ENCODE measurements at regions not wholly inside any gene's neighbourhood (a gene's known extent, or its start where the extent isn't known, plus 50 kb on each side); places are given as distances from the start of the nearest gene placed in this dataset.

DNA sequence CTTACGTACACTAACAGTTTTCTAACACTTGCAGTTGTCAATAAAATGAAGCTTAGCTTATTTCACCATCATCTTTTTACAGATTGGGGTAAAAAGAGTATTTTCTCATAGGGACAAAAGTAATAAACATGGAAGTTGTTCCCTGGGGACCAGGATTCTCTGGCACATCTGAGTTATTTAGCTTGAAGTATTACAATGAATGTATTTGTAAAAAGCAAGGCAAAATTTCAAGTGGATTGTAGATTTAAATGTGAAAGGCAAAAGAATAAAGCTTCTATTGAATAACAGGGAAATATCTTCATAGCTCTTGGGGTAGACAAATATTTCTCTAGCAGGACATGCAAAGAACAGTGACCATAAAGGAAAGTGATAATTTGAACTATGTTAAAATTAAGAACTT lies 260.0 kb upstream of the ECI2 start:
- TF ChIP-seq POLR2AphosphoS5 (IDR thresholded peaks at IDR 0.05; ENCODE audit: borderline replicate concordance, low read depth, low read length) = no peak
- TF ChIP-seq EZH2 (IDR thresholded peaks at IDR 0.05) = no peak
- no peak for TF ChIP-seq FOXP2 (optimal IDR thresholded peaks at IDR 0.05; ENCODE audit: control extremely low read depth, extremely low read length, insufficient read depth)

All from SK-N-MC (cell line).